ENCODE measurements at regions not wholly inside any gene's neighbourhood (a gene's known extent, or its start where the extent isn't known, plus 50 kb on each side); places are given as distances from the start of the nearest gene placed in this dataset.

DNA sequence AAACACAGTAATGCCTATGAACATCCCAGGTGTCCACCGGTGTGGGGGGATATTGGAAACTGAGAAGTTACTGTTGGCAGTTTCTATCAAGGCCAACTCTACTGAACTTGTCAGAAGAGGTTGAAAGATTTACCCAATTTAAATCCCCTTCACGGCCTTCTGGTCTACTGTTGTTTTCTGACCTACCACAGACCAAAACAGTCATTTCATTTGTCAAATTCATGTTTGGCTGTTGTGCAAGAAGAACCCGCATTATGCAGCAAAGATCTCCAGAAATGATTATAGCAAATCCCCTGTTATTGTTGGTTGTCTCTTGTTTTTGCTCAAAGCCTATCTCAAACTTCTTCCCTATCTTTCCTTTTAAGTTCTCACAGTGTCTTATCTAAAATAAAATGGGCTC lies 73.1 kb upstream of the MAF start:
- no peak for DNase-seq

- DNase-seq: no peak
Observed at GRCh38 chr16:79672524-79672923, 72.0 kb upstream of the MAF start.

DNA sequence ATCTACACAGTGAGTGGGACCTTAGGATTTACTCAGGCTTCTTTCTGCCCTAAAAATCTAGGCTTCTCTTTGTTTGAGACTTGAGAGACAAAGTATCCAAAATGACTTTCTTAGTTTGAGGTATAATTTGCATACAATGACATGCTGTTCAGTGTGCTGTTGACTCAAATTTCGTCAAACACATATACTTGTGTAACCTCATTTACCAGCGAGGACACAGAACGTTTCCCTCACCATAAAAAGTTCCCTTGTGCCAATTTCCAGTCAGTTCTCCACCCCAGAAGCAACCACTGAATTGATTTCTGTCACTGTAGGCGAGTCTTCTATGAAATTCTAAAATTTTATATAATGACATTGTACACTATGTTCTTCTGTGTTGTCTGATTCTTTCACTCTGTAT lies 68.0 kb upstream of the MAF start:
- no peak for DNase-seq

- DNase-seq: no peak
Observed at GRCh38 chr16:79665970-79666369, 65.4 kb upstream of the MAF start.

DNA sequence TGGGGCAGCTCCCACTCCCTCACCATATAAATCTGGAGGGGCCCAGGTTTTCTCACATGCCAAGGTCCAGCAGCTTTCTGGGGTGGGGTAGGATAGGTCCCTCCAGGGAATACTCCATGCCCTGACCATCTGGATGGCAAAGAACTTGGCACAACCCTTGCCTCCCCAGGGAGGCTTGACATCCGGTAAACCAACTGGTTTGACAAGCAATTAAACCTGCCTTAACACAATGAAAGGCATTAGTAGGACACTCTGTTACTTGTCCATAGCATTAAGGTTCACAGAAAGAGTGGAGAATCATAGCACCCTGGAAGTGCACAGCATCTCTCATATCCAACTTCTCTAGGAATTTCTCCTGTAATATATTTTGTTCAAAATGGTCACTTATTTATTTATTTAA lies 63.9 kb upstream of the MAF start:
- no peak for DNase-seq

GRCh38 chr16:79662669-79663313 lies 62.3 kb upstream of the MAF start:
- DNase-seq: no peak

DNA sequence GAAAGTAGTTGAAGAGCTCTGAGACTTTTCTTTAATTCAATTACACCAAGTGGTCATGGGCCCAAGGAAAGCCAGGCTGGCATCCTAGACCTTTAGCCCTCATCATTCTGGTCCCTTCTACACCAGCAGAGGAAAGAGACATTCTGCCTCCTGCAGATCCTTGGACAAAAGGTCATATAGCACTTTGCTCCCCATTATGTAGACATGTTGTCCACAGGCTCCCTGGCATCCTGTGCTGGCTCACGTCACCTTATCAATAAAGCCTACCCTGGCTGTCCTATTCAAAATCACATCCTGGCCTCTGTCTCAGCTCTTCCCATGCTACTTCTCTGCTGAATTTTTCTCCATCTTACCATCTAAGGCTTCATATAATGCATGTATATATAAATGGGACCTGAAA lies 61.6 kb upstream of the MAF start:
- DNase-seq: no peak

GRCh38 chr16:79661578-79661977 lies 61.0 kb upstream of the MAF start:
- no peak for DNase-seq

DNA sequence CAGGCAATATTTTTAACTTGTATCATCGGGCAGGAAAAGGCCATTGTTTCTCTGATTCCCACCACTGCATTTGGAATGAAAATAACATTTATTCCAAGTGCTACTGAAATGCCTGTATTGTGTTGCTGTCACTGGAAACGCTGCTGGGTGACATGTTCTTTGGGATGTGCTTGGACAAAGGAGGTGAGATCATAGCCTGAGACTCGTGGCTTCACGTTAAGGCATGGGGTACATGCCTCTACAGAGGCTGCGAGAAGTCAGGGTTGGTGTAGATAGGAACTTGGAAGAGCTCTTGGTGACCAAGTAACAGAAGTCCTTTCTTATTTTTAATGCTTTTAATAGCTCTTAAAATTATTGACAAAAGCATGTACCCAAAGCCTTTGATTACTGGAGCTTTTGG lies 58.8 kb upstream of the MAF start:
- DNase-seq: no peak

- DNase-seq: peak; percentile 74
Observed at GRCh38 chr16:79658301-79659033, 57.9 kb upstream of the MAF start.

DNA sequence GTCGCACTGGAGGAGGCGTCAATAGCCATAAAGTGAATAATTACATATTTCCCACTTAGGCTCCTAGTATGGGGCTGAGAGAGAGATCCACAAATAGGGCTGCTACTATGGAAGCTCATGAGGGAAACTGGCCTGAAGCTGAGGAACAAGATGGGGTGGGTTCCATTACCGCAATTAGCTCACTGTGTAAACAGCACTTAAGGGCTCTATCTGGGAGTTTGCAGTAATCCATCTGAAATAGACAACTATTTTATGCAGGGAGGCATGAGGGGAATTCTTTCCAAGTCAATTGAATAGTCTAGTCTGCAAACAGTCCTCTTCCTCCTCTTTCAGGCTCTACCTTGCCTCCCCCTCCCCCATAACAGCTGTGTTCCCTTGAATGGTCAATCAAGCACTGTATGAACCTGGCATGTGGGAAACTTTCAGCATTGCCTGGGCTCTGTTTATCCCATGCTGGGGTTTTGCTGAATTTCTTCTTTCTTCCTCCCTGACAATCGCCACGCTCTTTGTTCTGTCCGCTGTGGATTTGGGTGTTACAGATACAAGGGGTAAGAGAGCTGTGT lies 56.1 kb upstream of the MAF start:
- no peak for DNase-seq

GRCh38 chr16:79653373-79653891 lies 52.9 kb upstream of the MAF start:
- DNase-seq: peak; percentile 28

DNA sequence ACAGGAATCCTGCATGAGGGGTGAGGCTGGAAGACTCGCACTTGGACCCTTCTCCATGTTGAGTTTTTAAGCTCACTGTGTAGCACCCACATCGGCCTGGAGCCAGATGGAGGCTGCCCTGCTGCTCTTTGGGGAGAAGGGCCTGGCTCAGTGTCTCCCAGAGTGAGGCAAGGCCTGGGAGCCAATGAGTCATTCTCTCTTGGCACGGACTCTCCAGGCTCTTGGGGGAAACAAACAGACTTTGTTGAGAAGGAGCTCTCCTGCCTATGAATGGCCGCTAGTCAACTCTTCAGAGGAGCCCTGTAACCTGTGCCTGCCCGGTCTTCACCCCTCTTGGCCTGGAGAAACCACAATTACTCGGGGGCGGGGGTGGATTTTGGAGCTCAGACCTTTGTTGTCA lies 50.8 kb upstream of the MAF start:
- DNase-seq: peak; percentile 42
